ENCODE measurements at regions not wholly inside any gene's neighbourhood (a gene's known extent, or its start where the extent isn't known, plus 50 kb on each side); places are given as distances from the start of the nearest gene placed in this dataset.

DNA sequence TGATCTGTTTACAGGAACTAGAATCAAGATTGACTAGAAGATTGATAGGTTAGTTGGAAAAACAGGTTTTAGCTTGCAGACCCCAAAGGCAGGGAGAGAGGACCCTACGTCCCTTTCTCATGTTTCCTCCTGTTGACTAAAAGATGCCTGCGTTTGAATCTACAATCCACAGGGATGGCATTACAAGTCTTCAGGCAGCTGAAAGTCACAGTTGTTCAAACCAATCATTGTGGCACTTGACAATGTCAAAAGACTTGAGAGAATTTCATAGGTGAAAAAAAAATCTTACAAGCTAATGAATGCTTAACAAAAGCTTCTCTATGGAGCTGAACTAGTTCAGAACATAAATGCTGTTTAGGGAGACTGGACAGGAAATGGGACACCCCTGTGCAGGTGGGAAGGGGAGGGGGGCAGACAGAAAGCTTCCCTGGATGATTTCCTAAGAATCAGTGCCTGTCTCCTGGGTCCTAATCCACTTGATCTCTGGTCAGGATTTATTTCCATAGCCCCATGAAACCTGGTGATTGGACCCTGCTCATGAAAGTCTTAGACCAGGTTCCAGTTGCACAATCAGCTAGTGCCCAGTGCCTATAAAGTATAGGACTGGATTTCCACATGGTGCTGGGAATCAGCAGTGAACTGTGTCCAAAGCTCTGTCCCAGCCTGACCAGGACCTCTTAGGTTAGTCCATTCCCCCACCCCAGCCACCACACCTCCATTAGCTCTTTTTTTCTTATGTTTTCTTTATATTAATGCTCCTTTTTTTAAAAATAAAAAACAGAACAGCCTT, 91.6 kb upstream of the BCAR3 start (continued):
- TF ChIP-seq, protein P1, sequence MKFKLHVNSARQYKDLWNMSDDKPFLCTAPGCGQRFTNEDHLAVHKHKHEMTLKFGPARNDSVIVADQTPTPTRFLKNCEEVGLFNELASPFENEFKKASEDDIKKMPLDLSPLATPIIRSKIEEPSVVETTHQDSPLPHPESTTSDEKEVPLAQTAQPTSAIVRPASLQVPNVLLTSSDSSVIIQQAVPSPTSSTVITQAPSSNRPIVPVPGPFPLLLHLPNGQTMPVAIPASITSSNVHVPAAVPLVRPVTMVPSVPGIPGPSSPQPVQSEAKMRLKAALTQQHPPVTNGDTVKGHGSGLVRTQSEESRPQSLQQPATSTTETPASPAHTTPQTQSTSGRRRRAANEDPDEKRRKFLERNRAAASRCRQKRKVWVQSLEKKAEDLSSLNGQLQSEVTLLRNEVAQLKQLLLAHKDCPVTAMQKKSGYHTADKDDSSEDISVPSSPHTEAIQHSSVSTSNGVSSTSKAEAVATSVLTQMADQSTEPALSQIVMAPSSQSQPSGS (IDR thresholded peaks at IDR 0.05; ENCODE audit: low read length): no peak
- TF ChIP-seq NR2F1 (conservative IDR thresholded peaks at IDR 0.05): no peak
- TF ChIP-seq, protein P2, sequence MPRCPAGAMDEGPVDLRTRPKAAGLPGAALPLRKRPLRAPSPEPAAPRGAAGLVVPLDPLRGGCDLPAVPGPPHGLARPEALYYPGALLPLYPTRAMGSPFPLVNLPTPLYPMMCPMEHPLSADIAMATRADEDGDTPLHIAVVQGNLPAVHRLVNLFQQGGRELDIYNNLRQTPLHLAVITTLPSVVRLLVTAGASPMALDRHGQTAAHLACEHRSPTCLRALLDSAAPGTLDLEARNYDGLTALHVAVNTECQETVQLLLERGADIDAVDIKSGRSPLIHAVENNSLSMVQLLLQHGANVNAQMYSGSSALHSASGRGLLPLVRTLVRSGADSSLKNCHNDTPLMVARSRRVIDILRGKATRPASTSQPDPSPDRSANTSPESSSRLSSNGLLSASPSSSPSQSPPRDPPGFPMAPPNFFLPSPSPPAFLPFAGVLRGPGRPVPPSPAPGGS (IDR thresholded peaks at IDR 0.05; ENCODE audit: borderline replicate concordance, insufficient read depth, low read depth, low read length, poor library complexity, severe bottlenecking): no peak
- TF ChIP-seq KDM1A (IDR thresholded peaks at IDR 0.05; ENCODE audit: borderline replicate concordance): no peak

DNA sequence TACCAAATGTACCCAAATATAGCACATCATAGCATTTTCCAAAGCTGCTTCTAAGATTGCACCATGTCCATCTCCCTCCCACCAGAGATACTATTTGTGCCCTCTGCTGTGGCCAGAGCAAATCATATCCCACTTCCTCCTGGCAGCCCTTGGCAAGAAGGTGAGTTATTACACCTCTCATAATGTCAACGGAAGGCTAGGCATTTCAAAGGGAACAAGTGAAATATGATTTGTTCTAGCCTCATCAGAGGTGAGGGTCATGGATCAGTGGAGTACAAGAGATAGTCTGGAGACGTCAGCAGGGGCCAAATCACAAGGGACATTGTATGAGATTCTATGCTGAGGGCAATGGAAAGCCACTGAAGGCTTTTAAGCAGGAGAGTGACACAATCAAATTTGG, 90.2 kb upstream of the BCAR3 start:
- RAD21 ChIA-PET (ENCODE audit: unreplicated experiment): interaction anchor here (1.1 kb wide), 1 partner anchor 141 kb away, joined by 3 read pairs; no protein-coding TSS in a partner anchor
- H3K4me1 ChIP-seq (ENCODE audit: control insufficient read depth, insufficient read depth, low read length): no peaks in the 10 kb centered on the region
- no peak overlapping the region for H3K4me2 ChIP-seq (ENCODE audit: control insufficient read depth, insufficient read depth)
- no peaks in the 10 kb centered on the region for H3K36me3 ChIP-seq (ENCODE audit: control insufficient read depth in 2 of 2, insufficient read depth in 2 of 2, low read length in 1 of 2)
- no peak overlapping the region for H3K9ac ChIP-seq (ENCODE audit: control insufficient read depth, insufficient read depth, low read length)
- in situ Hi-C loops (cut with MboI) (no loop called here), intact Hi-C loops (cut with micrococcal nuclease; ENCODE audit: unreplicated experiment) (no loop called here)
- H3K27ac ChIP-seq (ENCODE audit: control insufficient read depth, insufficient read depth): no peak overlapping the region
- SMC1A ChIA-PET (ENCODE audit: uncharacterized antibody, unreplicated experiment): no interaction called here
- BruUV-seq (replicated peaks): no TSS peak
- CTCF ChIA-PET: interaction anchor here (0.8 kb wide), 1 partner anchor 143 kb away, joined by 3 read pairs; no protein-coding TSS in a partner anchor
- ATAC-seq (no peak), DNase-seq (ENCODE audit: low read depth, low spot score) (no peak), FAIRE-seq (no peak)
- H3K79me2 ChIP-seq (ENCODE audit: control insufficient read depth, insufficient read depth, low read length): no peaks in the 10 kb centered on the region
- 21% methylated on average over 2 of the region's 2 CpGs for WGBS (ENCODE audit: insufficient coverage, insufficient replicate concordance, low lambda C conversion rate, missing lambda C conversion rate)
- no peaks in the 10 kb centered on the region for H3K27me3 ChIP-seq (replicated peaks in 1 of 2; ENCODE audit: control insufficient read depth in 2 of 2, insufficient read depth in 2 of 2, low read length in 1 of 2)
- no peaks in the 10 kb centered on the region for H4K20me1 ChIP-seq (ENCODE audit: control insufficient read depth, insufficient read depth)
- POLR2A ChIA-PET: no interaction called here
- H2AFZ ChIP-seq (ENCODE audit: control insufficient read depth, low read depth, low read length): no peak overlapping the region
- H3K9me3 ChIP-seq (replicated peaks; ENCODE audit: control insufficient read depth, insufficient read depth, low read length): no peaks in the 10 kb centered on the region
- H3K4me3 ChIP-seq: no peak overlapping the region
- TF ChIP-seq ATF7 (IDR thresholded peaks at IDR 0.05; ENCODE audit: low read depth) (no peak), CREM (IDR thresholded peaks at IDR 0.05; ENCODE audit: low read depth) (no peak), HDAC2 (IDR thresholded peaks at IDR 0.05) (no peak), ZNF217 (IDR thresholded peaks at IDR 0.05) (no peak), EED (IDR thresholded peaks at IDR 0.05; ENCODE audit: low read depth) (no peak), PAX5 (IDR thresholded peaks at IDR 0.05; ENCODE audit: borderline replicate concordance, low read depth, low read length) (no peak), WRNIP1 (IDR thresholded peaks at IDR 0.05; ENCODE audit: borderline replicate concordance, low read depth, low read length) (no peak), SREBF1 (IDR thresholded peaks at IDR 0.05; ENCODE audit: low read length) (no peak)
- TF ChIP-seq, protein P3, sequence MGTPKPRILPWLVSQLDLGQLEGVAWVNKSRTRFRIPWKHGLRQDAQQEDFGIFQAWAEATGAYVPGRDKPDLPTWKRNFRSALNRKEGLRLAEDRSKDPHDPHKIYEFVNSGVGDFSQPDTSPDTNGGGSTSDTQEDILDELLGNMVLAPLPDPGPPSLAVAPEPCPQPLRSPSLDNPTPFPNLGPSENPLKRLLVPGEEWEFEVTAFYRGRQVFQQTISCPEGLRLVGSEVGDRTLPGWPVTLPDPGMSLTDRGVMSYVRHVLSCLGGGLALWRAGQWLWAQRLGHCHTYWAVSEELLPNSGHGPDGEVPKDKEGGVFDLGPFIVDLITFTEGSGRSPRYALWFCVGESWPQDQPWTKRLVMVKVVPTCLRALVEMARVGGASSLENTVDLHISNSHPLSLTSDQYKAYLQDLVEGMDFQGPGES (IDR thresholded peaks at IDR 0.05): no peak
- TF ChIP-seq, protein P4, sequence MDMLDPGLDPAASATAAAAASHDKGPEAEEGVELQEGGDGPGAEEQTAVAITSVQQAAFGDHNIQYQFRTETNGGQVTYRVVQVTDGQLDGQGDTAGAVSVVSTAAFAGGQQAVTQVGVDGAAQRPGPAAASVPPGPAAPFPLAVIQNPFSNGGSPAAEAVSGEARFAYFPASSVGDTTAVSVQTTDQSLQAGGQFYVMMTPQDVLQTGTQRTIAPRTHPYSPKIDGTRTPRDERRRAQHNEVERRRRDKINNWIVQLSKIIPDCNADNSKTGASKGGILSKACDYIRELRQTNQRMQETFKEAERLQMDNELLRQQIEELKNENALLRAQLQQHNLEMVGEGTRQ (IDR thresholded peaks at IDR 0.05; ENCODE audit: borderline replicate concordance, low read depth, low read length): no peak
- TF ChIP-seq, protein P5, sequence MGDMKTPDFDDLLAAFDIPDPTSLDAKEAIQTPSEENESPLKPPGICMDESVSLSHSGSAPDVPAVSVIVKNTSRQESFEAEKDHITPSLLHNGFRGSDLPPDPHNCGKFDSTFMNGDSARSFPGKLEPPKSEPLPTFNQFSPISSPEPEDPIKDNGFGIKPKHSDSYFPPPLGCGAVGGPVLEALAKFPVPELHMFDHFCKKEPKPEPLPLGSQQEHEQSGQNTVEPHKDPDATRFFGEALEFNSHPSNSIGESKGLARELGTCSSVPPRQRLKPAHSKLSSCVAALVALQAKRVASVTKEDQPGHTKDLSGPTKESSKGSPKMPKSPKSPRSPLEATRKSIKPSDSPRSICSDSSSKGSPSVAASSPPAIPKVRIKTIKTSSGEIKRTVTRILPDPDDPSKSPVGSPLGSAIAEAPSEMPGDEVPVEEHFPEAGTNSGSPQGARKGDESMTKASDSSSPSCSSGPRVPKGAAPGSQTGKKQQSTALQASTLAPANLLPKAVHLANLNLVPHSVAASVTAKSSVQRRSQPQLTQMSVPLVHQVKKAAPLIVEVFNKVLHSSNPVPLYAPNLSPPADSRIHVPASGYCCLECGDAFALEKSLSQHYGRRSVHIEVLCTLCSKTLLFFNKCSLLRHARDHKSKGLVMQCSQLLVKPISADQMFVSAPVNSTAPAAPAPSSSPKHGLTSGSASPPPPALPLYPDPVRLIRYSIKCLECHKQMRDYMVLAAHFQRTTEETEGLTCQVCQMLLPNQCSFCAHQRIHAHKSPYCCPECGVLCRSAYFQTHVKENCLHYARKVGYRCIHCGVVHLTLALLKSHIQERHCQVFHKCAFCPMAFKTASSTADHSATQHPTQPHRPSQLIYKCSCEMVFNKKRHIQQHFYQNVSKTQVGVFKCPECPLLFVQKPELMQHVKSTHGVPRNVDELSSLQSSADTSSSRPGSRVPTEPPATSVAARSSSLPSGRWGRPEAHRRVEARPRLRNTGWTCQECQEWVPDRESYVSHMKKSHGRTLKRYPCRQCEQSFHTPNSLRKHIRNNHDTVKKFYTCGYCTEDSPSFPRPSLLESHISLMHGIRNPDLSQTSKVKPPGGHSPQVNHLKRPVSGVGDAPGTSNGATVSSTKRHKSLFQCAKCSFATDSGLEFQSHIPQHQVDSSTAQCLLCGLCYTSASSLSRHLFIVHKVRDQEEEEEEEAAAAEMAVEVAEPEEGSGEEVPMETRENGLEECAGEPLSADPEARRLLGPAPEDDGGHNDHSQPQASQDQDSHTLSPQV (IDR thresholded peaks at IDR 0.05): no peak

Measured in GM12878 (cell line).